HG03066 (cell line): ENCODE measurements at regions not wholly inside any gene's neighbourhood (a gene's known extent, or its start where the extent isn't known, plus 50 kb on each side); places are given as distances from the start of the nearest gene placed in this dataset.

Experiments
- ATAC-seq: cut with Tn5 transposase; IDR thresholded peaks from one replicate; pipeline ENCODE4 v1.9.1; 2021; ENCODE audit warnings: low read depth; ENCODE audit not compliant: unreplicated experiment

DNA sequence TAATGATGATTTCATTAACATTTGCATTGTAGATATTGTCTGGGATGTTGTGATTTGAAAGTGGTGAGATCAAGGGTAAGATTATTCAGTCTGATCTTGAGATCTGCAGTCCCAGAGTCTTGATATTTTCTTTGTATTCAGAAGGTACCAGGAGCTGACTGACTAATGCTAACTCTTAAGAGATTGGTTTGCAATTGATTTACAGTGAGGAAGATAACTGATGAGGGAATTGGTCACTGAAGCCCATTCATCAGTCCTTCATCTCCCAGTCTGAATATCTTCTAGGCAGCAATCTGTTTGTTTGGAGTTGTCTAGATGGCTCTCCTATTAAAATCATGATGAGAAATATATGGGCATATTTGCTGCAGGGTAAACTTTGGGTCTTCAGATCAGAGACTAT lies 473.7 kb downstream of the ARL4A start:
- ATAC-seq = no peak

DNA sequence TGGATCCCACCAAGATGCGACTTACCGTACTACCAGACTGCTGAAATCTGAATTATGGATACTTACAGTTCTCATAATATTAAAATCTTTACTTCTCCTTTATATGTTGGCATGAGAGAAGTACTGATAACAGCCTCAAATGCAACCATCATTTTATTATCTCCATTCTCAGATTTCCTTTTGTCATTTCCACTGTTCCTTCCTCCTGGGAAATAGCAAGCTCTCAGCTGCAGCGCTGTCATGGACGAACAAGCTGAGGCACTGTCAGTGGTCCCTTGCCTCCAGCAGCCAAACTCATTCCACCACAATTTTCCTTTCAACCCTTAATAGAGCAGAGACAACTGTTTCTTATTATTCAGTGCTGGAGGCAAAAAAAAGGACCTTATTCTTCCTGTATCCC lies 478.4 kb downstream of the ARL4A start:
- no peak for ATAC-seq

DNA sequence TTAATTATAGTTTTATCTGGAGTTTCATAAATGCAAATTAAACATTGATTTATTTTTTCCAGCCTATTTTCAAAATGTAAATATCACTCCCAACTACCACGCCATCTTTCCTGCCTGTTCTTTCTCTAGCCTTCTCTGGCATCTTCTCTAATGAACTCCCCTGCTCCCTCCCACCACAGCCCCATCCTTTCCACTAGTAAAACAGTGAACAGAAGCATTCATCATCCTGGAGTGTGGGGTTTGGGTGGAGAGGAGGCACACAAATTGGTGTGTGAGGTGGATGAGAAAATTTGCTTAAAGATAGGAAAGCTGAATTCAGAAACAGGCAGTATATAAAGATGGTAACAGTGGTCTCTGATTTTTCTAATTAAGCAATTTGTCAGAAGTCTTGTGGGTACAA lies 479.4 kb downstream of the ARL4A start:
- ATAC-seq = no peak

DNA sequence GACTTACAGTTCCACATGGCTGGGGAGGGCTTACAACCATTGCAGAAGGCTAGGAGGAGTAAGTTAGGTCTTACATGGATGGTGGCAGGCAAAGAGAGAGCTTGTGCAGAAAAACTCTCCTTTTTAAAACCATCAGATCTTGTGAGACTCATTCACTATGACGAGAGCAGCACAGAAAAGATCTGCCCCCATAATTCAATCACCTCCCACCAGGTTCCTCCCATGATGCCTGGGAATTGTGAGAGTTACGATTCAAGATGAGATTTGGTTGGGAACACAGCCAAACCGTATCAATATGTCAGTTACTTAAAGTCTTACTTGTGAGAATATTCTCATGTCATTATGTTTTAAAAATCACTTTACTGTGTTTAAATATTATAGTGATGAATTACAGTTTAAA lies 481.9 kb downstream of the ARL4A start:
- no peak for ATAC-seq

DNA sequence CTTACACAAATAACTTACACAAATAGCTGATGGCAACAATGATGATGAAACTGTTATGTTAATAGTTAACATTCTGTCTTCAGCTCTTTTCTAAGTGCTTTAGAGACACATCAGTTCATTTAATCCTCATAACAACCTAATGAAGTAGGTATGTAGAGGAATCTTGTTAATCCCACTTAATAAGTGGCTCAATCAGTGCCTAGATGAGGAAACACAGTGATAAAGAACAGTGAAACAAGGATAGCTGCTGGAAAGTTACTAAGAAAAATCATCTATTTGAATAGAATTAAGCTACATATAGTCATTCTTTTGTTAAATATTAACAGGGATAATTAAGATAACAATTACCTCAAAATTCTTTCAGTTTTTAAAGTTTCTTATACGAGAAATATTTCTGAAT lies 487.6 kb downstream of the ARL4A start:
- ATAC-seq = no peak

DNA sequence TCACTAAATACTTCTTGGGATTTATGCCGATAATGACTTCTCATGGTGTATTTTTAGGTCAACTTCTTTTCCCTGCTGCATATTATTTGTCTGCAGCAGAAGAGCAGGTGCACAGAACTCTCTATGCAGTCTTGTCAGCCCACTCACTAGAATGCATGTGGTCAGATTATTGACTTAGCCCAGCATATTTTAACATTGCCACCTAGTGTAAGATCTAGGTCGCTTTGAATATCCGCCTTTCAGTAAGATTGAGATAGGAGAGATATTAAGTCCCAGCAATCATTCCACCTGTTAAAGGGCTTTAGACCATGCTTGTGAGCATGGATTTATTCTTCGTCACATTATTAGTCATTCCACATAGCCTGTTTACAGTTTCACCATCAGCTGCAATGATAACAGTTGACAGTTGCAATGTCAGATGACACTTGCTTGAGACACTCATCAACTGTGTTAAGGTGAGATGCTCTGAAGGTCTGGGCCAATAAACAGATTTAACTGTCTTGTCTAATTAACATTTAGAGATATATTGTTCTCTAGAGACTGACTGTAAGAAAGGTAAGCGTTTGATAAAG lies 491.7 kb downstream of the ARL4A start:
- ATAC-seq = no peak

DNA sequence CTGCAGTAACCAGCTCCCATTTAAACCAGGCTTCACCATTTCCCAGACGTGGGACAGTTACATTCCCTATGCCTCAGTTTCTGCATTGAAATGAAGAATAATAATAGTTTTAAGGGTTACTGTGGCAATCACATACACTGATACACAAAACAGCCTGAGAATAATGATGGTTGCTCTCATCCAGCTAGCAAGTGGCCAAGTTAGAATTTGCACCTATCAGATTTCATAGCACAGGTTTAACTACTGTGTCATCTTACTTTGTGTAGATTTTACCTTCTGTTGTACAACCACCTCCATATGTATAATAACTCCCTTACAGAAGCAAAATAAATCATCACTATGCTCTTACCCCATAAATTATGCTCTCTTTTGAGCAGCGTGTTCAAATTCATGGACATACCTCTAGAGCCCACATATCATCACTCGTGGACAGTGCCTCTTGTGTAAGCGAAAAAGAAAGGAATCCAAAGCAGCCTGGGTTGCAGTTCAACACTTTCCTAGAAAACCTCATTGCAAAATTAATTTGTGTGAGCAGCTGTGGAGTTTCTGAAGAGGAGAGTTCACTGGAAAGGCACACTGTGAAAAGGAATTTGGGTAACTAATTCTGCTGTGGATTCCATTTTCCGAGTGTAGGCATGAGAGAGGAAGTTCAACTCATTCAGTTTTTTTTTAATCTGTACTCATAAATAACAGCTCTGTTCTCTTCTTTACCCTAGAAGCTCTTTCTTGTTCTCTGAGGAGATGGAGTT lies 492.5 kb downstream of the ARL4A start:
- ATAC-seq = no peak

DNA sequence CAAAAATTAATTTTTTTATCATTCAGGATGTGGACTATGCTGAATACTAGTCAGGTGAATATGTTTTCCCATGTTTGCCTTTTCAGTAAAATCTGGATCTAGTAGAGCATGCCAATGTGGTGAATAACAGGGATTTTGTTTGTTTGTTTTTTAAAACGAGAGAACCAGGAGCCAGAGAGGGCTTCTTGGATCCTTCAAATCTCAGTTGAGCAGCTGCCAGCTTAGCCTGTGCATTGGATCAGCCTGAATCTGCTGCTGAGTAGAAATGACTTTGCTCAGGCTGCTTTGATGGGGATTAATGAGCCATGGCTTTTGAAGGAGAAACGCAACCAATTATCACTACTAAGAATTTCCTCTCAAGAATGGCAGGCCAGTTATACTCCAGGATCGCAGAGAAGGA lies 493.8 kb downstream of the ARL4A start:
- ATAC-seq = no peak

DNA sequence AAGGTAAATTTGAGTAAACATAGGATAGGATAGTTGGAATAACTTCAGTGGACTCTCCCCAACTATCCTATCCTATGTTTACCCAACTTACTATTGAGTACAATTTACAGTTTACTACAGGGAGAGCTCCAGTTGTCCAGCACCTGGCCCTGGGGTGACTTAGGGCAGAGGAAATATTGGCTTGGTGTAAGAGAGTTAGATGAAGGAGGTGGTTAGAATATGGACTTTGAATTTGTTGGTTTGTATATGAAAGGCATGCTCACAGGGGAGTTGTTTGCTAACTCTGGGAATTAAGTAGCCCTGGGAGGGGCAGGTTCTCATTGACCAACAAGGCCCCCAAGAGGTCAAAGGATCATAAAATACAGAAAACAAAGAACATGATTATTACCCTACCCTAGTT lies 497.7 kb downstream of the ARL4A start:
- no peak for ATAC-seq

DNA sequence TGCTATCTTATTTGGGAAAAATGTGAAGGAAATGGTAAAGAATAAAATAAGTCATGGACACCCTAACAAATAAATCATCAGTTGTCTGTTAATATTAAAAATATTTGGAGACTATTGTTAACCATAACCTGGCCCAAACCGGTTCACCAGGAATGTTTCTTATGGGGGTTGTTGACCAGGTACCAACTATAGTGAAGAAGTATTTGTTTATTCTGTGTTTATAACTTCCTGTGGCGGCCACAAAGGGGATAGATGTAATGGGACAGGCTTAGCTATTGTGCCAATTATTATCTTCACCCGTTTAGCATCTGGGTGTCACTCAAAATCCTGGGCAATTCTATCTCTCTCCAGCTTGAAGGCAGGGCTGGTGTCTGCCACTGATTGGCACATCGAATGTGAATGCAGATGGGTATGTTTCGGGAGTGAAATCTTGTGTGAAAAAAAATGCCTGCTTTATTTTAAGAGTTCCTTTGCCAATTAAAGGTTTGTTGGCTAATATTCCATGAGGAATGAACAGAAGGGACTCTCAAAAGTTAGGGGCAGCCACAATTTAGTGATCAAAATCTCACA lies 500.9 kb downstream of the ARL4A start:
- no peak for ATAC-seq

DNA sequence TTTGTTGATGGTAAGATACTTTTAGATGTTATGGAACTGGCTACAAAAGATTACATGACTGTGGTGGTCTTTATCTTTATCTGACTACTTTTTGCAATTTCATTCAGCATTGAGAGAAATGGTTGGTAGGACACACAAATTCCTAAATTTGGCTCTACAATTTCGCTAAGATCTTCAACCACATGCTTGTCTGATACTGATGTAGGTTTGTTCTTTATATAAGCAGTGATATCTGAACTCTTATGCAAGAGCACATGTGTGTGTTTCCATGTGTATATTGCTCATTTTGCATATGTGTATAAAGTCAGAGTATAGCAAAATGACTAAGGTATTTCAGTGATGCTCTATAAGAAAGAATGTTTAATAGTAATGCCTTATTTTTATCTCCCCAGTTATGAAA lies 501.5 kb downstream of the ARL4A start:
- no peak for ATAC-seq

DNA sequence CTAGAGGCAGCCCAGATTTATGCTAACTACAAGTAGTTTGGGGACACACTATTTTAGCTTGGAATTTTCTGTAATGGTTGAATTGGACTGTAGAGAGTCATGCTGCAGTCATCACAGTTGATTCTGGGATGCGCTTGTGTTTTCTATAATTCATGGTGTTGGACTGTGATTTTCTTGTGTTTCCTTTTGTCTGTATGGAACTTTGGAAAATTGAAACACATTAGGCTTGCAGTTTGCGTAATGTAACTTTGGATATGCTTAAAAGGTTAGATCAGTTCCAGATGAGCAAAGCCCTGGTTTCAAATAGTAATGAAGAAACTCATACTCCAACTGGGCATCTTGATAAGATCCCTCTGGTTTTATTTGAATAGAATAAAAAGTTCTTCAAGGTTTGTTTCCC lies 502.2 kb downstream of the ARL4A start:
- no peak for ATAC-seq

DNA sequence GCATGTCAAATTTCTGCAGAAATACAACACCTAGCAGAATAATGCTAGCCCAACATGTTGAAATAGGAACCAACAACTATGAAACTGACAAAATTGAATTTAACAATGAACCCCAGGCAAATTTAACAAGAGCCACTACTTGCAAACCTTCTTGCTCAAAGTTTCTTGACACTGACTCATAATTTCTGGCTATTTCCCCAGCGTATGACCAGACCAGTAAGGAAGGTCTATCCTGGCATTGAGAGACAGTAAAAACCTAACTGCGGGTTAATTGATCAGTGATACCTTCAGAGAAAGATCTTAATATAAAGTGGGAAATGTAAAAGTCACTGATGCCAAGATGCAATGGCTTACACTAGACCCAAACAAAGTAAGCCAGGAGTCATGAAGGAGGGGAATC lies 510.1 kb downstream of the ARL4A start:
- ATAC-seq = no peak

DNA sequence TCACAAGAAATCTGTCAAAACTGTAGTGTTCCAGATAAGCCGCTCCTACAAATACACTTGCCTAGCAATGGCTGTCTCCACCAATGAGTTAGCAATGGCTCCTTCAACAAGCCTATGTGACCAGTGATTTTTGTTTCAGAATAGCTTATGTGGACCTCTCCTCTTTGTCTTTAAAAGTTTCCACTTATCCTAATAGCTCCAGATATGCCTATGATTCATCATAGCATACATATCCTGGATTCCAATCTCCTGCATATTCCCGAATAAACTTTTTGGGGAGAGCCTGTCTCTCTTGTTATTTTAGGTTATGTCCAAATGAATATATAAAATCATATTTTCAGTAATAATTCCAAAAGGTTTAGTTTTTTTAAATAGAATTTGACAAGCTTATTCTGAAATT lies 510.6 kb downstream of the ARL4A start:
- no peak for ATAC-seq

DNA sequence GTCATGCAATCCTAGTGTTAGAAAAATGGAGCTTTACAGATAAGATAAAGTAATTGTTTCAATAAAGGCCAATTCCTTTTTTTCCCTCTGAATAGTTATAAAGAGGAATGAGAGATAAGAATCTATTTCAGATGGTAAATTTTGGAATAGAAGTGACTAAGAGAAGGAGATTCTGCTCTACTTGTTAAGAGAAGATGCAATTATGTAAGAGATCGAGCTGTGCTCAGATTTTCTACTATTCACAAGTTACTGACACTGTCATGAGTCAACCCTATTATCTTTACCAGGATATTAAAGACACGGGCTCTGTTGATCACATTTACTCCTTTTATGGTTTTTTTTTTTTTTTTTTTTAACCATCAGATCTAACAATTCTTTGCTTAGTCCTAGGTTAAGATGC lies 511.3 kb downstream of the ARL4A start:
- ATAC-seq = no peak

DNA sequence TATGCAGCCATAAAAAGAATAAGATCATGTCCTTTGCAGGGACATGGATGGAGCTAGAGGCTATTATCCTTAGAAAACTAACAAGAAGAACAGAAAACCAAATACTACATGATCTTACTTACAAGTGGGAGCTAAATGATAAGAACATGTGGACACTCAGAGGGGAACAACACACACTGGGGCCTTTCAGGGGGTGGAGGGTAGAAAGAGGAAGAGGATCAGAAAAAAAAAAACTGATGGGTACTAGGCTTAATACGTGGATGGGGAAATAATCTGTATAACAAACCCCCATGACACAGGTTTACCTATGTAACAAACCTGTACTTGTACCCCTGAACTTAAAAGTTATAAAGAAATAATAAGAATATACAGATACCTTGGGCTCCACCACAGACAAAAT lies 514.2 kb downstream of the ARL4A start:
- ATAC-seq = no peak

DNA sequence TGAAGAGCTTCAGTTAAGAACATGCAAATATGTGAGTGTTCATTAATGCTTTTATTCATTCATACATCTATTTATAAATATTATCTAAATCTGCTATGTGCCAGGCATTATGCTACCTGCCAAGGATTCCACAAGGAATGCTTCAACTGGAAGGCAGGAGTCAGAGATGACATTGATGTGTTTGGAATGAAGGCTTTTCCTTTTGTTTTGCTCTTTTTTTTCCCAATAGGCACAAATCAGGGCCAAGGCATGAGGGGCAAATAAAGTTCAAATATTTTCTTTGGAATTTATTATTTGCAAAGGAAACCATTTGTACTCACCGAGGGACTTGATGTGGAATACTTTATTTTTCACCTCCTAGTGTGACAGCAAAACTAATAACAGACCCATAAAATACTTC lies 530.3 kb downstream of the ARL4A start:
- no peak for ATAC-seq

DNA sequence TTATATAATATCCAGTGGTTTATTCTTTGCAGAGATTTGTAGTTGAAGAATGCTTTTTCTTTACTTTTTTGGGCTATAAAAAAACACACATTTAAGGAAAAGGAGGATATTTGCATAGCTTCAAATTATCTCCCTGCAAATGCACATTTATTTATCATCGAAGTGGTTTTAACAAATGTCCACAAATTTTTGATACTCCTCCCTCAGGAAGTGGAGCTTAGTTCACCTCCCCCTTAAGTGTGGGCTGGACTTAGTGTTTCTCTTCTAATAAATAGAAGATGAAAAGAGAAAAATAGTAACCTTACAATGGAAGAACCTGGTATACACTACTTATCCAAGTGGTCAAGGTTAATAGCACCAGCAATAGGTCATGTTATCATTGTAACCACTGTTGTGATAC lies 537.6 kb downstream of the ARL4A start:
- ATAC-seq = no peak

DNA sequence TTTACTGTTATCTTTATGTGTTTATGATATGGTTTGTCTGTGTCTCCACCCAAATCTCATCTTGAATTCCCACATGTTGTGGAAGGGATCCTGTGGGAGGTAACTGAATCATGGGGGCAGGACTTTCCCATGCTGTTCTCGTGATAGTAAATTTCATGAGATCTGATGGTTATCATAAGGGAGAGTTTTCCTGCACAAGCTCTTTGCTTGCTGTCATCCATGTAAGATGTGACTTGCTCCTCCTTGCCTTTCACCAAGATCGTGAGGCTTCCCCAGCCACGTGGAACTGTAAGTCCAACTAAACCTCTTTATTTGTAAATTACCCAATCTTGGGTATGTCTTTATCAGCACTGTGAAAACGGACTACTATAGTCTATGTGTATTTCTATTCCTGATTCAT lies 539.0 kb downstream of the ARL4A start:
- ATAC-seq = no peak

DNA sequence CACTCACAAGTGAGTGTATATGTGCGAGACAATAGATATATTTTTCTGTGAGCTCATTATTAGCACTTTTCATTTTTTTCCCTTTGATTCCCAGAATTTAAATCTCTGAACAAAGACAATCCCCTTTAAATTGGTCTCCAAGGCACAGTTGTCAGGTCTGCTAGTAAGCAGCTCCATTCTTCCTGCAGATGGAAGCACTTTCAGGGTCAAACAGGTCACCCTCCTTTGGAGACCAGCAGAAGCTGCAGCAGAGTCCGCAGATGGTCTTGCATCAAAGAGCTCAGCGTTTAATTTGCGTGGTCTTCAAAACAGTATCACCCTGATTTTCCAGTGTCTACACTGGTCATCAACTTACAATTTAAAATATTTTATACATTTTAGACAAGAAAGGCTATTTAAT lies 543.8 kb downstream of the ARL4A start:
- no peak for ATAC-seq

DNA sequence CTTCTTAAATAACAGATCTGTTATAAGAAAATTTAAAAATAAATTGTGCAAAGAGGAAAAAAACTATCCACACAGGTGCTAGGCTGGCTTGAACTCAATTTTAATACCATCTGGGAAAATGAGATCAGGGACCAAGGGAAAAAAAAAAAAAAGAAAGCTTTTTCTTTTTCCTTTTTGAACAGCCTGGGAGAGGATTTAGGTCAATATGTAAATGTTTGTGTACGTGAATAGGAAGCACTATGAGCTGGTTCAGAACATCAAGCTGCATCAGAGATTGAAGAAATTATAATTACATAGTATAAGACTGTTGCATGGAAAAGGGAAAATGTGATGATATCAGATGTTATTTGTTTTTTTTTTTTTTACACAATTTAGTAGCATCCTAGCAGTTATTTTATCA lies 548.0 kb downstream of the ARL4A start:
- no peak for ATAC-seq

DNA sequence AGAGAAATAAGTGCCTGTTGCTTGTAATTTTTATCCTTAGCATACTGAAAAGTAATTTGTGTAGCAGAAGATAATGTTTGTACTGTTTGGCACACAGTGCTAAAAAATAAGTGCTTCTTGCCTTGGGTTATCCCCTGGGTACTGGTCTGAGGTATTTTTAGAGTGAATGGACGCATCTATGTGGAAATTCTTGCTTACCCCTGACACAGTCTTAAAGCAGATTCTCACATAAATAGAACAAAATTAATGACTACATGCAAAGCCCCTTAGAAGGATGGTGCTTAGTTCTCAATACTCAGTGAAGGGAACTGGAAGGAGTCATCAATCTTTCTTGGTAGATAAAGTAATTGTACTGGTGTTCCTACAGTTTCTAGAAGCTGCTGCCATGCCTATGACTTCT lies 548.6 kb downstream of the ARL4A start:
- no peak for ATAC-seq
